Spinal cord (tissue), 9 donors: ENCODE measurements at regions not wholly inside any gene's neighbourhood (a gene's known extent, or its start where the extent isn't known, plus 50 kb on each side); places are given as distances from the start of the nearest gene placed in this dataset.

Experiments used
- DNase-seq, 6 donors: peaks; one replicate each; pipeline versions ENCODE4 v3.0.0 to v3.0.0-alpha.2; 2013 to 2015; ENCODE audit warnings: low spot score in 6 of 6, low read depth in 4 of 6
- H3K27ac ChIP-seq: one replicate; pipeline ENCODE4 v1.5.1; 2013; ENCODE audit warnings: low read depth, low read length, control low read depth
- H3K27me3 ChIP-seq: one replicate; pipeline ENCODE4 v1.6.1; 2013; ENCODE audit warnings: low read length; ENCODE audit not compliant: control insufficient read depth, insufficient read depth
- H3K36me3 ChIP-seq: one replicate; pipeline ENCODE4 v1.6.1; 2013; ENCODE audit warnings: low read length; ENCODE audit not compliant: control insufficient read depth, insufficient read depth
- H3K4me1 ChIP-seq: one replicate; pipeline ENCODE4 v1.6.1; 2013; ENCODE audit warnings: low read length; ENCODE audit not compliant: control insufficient read depth, insufficient read depth
- H3K4me3 ChIP-seq: one replicate; pipeline ENCODE4 v1.5.1; 2013; ENCODE audit warnings: low read depth, low read length, control low read depth
- H3K9me3 ChIP-seq: one replicate; pipeline ENCODE4 v1.6.1; 2013; ENCODE audit warnings: low read length; ENCODE audit not compliant: control insufficient read depth, insufficient read depth
- WGBS: methylation state at CpG from one replicate; pipeline ENCODE4 v1.1.5; 2013; ENCODE audit warnings: missing lambda C conversion rate; ENCODE audit not compliant: insufficient coverage; 5-methylcytosine and 5-hydroxymethylcytosine counted together
- donor health status: healthy.

DNA sequence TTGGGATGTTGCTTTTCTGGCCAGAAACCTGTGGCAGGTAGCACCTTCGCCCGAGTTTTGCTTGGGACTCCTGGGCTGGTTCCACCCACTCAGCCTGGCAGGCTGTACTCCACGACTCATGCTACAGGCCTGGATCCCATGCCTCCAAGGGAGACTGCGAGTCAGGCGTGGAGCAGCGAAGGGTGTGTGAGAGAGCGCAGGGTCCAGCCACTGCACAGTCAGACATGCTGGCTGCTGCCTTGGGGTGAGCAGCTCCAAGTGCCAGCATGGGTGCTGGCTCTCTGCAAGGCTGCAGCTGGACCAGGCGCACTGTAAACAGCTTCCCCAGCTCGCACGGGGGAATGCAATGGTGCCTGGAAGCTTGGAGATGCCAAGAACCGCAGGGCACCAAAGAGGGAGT lies 249.6 kb upstream of the EDIL3 start:
- Histone ChIP-seq H3K36me3 (no peaks in the 10 kb centered on the region), H3K27me3 (no peaks in the 10 kb centered on the region), H3K27ac (no peak overlapping the region), H3K4me1 (no peaks in the 10 kb centered on the region), H3K4me3 (no peak overlapping the region), H3K9me3 (no peaks in the 10 kb centered on the region)
- no peak for DNase-seq
- WGBS: 85% methylated on average over 11 of the region's 11 CpGs

DNA sequence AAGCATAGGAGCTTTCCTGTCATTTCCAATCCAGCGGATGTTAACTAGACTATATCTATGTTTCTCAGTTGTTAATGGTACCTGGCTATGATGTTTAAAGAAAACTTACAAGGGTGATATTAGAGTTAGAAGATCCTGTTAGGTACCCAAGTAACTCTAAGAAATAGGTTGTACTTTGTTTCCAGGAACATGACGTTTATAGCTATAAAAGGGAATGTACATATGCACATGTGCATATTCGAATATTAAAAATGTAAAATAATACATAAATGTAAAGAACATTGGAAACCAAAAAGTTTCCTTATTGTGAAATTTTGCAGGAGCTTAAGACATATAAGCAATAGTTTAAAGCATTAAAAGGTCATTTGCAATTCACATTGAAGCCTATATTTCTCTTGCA lies 247.7 kb upstream of the EDIL3 start:
- Histone ChIP-seq H3K27ac (no peak overlapping the region), H3K27me3 (no peaks in the 10 kb centered on the region), H3K4me1 (no peaks in the 10 kb centered on the region), H3K4me3 (no peak overlapping the region), H3K9me3 (no peaks in the 10 kb centered on the region), H3K36me3 (no peaks in the 10 kb centered on the region)
- no CpG with 5 or more reads among the region's 3 CpGs for WGBS
- DNase-seq: no peak

DNA sequence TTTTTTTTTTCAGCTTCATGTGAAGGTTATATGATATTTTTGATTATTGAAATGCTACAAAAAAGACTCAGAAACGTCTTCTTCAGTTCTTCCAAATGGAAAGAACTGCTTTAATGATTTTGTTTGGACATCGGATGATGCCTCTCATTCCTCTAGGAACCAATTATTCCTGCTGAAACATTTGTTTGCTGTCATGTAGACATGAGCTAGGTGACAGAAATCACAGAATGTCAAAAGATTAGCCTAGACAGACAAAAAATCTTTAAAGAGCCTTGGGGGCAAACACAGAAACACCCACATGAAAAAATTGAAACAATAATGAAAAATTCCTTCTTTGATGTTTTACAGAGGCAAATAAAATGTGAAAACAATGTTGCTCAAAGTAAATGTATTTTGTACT lies 244.2 kb upstream of the EDIL3 start:
- no peaks in the 10 kb centered on the region for H3K27me3 ChIP-seq
- no peaks in the 10 kb centered on the region for H3K36me3 ChIP-seq
- H3K9me3 ChIP-seq: no peaks in the 10 kb centered on the region
- DNase-seq: no peak
- no peak overlapping the region for H3K4me3 ChIP-seq
- no peaks in the 10 kb centered on the region for H3K4me1 ChIP-seq
- H3K27ac ChIP-seq: no peak overlapping the region
- WGBS: 92% methylated on average over 2 of the region's 2 CpGs

DNA sequence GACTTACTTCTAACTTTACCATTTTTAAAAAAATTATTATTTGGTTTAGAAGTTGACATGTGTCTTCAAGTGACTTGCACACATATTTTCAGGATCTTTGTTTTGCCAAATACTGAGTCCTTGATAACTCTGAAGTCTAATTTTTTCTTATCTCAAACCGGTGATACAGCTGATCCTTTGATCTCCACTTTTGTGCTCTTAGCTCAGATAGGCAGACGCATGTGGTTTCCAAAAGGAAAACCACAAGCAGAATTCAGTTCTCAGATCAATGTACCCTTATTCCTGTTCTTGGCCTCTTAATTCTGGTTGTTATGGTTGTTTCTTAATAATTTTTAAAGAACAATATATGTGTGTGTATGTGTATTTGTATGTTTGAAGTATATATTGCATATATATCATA lies 238.3 kb upstream of the EDIL3 start:
- no peak overlapping the region for H3K4me3 ChIP-seq
- WGBS: 80% methylated on average over 1 of the region's 2 CpGs
- no peaks in the 10 kb centered on the region for H3K4me1 ChIP-seq
- H3K27ac ChIP-seq: no peak overlapping the region
- H3K9me3 ChIP-seq: no peaks in the 10 kb centered on the region
- no peaks in the 10 kb centered on the region for H3K36me3 ChIP-seq
- H3K27me3 ChIP-seq: no peaks in the 10 kb centered on the region
- DNase-seq: no peak

DNA sequence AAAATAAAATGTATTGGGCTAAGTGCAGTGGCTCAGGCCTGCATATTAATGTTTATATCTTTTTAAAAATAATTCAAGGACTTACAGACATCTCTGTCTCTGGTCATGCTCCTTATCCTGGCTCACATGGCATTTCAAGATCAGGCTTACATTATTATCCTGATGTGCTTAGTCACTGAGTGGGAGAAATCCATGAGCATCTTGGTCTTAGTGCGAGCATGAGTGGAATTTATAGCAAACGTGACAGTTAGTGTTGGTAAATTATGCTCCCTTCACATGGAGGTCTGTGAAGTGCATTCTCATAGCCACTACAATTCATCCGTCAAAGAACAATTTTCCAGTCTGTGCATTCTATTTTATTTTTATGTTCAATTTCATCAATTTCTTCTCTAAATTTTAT lies 237.8 kb upstream of the EDIL3 start:
- H3K27ac ChIP-seq: no peak overlapping the region
- WGBS: no CpG with 5 or more reads among the region's 3 CpGs
- DNase-seq: no peak
- H3K27me3 ChIP-seq: no peaks in the 10 kb centered on the region
- H3K4me1 ChIP-seq: no peaks in the 10 kb centered on the region
- no peak overlapping the region for H3K4me3 ChIP-seq
- no peaks in the 10 kb centered on the region for H3K36me3 ChIP-seq
- no peaks in the 10 kb centered on the region for H3K9me3 ChIP-seq

DNA sequence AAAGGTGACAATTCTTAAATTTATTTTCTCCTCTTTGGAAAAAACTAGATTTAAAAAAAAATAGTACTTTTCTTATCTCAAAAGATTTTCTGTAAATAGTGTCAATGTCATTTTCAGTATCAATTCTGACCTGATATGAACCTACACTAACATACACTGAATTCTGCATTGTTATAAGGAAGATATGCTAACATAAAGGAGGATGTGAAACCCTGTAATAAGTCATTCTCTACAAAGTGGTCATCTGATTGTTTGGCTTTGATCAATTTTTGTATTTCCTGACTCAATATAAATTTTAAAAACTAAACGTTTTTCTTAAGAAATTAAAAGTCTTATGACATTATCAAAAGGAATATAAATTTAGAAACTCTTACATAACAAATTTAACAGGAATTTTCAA lies 233.6 kb upstream of the EDIL3 start:
- Histone ChIP-seq H3K9me3 (no peaks in the 10 kb centered on the region), H3K36me3 (no peaks in the 10 kb centered on the region), H3K27ac (no peak overlapping the region), H3K4me3 (no peak overlapping the region), H3K27me3 (no peaks in the 10 kb centered on the region), H3K4me1 (no peaks in the 10 kb centered on the region)
- no peak for DNase-seq
- WGBS: no CpG with 5 or more reads among the region's 1 CpG

DNA sequence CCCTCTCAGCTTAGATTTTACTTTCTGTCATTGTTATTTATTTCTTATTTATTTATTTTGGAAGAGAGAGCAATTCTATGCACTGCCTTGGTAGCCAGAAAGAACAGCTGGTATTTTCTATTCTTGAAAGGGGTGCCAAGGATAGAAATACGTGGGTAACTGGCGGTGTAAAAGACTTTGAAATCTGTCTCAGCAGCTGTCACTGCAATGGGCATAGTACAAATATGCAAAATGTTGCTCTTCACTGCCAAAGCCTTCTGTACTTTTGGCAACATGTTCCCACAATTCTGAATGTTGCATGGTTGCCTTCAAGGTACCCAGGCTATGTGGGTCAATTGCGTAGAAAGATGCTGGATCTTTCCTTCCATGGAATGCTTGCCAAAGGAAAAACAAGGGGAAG lies 230.2 kb upstream of the EDIL3 start:
- Histone ChIP-seq H3K4me1 (no peaks in the 10 kb centered on the region), H3K4me3 (no peak overlapping the region), H3K27me3 (no peaks in the 10 kb centered on the region), H3K27ac (no peak overlapping the region), H3K9me3 (no peaks in the 10 kb centered on the region), H3K36me3 (no peaks in the 10 kb centered on the region)
- peak in 4 of 6 donors; percentile 8 to 96 (median 41) for DNase-seq
- 50% methylated on average over 2 of the region's 3 CpGs for WGBS

DNA sequence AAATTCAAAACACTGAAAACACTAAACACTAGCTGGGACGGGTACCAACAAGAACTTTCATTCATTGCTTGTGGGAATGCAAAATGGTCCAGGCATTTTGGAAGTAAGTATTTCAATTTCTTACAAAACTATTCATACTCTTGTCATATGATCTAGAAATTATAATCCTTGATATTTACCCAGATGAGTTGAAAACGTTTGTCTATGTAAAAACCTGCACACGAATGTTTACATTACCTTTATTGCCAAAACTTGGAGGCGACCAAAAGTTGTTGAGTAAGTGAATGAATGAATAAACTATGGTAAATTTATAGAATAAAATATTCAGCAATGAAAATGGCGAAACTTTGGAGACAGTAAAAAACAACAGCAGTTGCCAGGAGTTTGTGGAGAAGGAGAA lies 222.1 kb upstream of the EDIL3 start:
- Histone ChIP-seq H3K4me1 (no peaks in the 10 kb centered on the region), H3K27ac (no peak overlapping the region), H3K36me3 (no peaks in the 10 kb centered on the region), H3K4me3 (no peak overlapping the region), H3K27me3 (no peaks in the 10 kb centered on the region), H3K9me3 (no peaks in the 10 kb centered on the region)
- no peak for DNase-seq
- WGBS: no CpG with 5 or more reads among the region's 5 CpGs

DNA sequence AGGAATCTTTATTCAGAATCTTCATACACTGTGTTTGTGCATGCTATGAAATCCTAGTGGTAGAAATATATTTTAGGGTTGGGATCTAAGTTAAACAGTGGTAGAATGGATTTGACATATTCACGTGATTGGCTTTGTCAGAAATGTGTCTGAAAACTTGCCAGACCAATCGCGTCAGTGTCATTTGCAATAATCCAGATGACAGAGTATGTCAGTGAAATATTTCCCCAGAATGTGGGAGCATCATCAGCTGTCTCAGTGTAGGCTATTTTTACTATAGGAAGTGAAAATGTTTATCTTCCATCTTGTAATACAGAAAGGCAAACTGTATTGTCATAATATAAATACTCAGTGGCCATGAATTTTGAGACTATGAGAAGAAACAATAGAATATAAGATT lies 220.6 kb upstream of the EDIL3 start:
- WGBS: 100% methylated on average over 1 of the region's 3 CpGs
- H3K9me3 ChIP-seq: no peaks in the 10 kb centered on the region
- H3K36me3 ChIP-seq: no peaks in the 10 kb centered on the region
- DNase-seq: no peak
- no peak overlapping the region for H3K4me3 ChIP-seq
- H3K27me3 ChIP-seq: no peaks in the 10 kb centered on the region
- H3K4me1 ChIP-seq: no peaks in the 10 kb centered on the region
- no peak overlapping the region for H3K27ac ChIP-seq

DNA sequence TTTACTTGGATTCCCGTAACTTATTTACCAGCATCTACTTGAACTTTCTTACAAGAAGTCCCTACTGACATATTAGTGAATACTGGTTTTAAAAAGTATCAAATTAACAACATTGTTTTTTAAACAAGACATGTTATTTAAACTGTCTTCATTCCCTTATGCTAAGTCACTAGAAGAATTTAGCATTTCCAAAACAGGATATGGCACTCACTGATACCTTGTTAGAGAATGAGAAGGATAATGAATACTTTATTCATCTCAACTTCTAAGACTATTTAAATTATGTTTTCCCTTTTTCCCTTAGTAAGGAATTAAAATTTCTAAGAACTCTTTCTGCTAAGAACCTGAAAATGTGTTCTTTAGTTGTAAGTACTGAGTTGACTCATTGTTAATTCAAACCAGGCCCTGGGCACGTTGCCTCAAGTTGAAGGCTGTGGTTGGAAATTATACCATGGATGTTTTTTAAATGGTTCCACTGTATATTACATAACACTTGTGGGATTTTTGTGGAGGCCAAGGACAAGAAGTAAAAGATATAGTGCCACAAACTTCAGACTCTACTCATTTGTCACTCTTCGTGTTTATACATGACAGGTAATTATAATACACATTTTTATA lies 219.0 kb upstream of the EDIL3 start:
- Histone ChIP-seq H3K27ac (no peak overlapping the region), H3K4me1 (no peaks in the 10 kb centered on the region), H3K27me3 (no peaks in the 10 kb centered on the region), H3K36me3 (no peaks in the 10 kb centered on the region), H3K9me3 (no peaks in the 10 kb centered on the region), H3K4me3 (no peak overlapping the region)
- no CpG with 5 or more reads among the region's 3 CpGs for WGBS
- peak in 1 of 6 donors; percentile 11 for DNase-seq
